Adrenal gland (tissue), 9 donors: ENCODE measurements at regions not wholly inside any gene's neighbourhood (a gene's known extent, or its start where the extent isn't known, plus 50 kb on each side); places are given as distances from the start of the nearest gene placed in this dataset.

Experiments
- DNase-seq, 7 donors: peaks; one replicate each; pipeline ENCODE4 v3.0.0-alpha.2; 2019 to 2020
- H3K27ac ChIP-seq, 5 donors: fragments of 200-600 bp; sonication (generic) in 4 of 5; 1 replicate in 3 of 5; 2 replicates in 2 of 5; pipeline versions ENCODE4 v1.5.1 to v1.8.0; 2016 to 2020; ENCODE audit warnings: mild to moderate bottlenecking in 1 of 5
- H3K27me3 ChIP-seq: fragments of 200-600 bp; 2 replicates; pipeline ENCODE4 v1.8.0; 2021
- H3K36me3 ChIP-seq, 2 donors: fragments of 200-600 bp; replicated peaks in 1 of 2; 1 replicate in 1 of 2; 2 replicates in 1 of 2; pipeline versions ENCODE4 v1.5.1 to v1.8.0; 2018 to 2022
- H3K4me1 ChIP-seq, 2 donors: fragments of 200-600 bp; replicated peaks in 1 of 2; 1 replicate in 1 of 2; 2 replicates in 1 of 2; pipeline versions ENCODE4 v1.5.1 to v1.8.0; 2018 to 2021
- H3K4me3 ChIP-seq, 4 donors: fragments of 200-600 bp; sonication (generic) in 3 of 4; one replicate each; pipeline ENCODE4 v1.5.1; 2016 to 2018
- H3K9me3 ChIP-seq, 3 donors: fragments of 200-600 bp; sonication (generic) in 1 of 3; replicated peaks in 1 of 3; 1 replicate in 2 of 3; 2 replicates in 1 of 3; pipeline versions ENCODE4 v1.5.1 to v1.8.0; 2016 to 2021
- POLR2A ChIP-seq, 2 donors: fragments of 450-650 bp; IDR thresholded peaks; one replicate each; pipeline ENCODE4 v1.6.1; 2017; ENCODE audit warnings: antibody characterized with exemption in 2 of 2, mild to moderate bottlenecking in 2 of 2, moderate library complexity in 1 of 2
- WGBS, 4 donors: extraction: QIAGEN DNeasy Blood & Tissue Kit in 2 of 4; methylation state at CpG; one replicate each; pipeline versions ENCODE4 v1.1.5 to v1.1.7; 2013 to 2017; 5-methylcytosine and 5-hydroxymethylcytosine counted together
- intact Hi-C, 2 donors: fragments of 100-400 bp; cut with DNase I; formaldehyde crosslinking; loops; one replicate each; pipeline versions ENCODE4 v1.14.1 to v1.15.0; 2022 to 2023
- TF ChIP-seq, protein P1 (sequence below), 6 experiments: fragments of 450-650 bp in 4 of 6; fragments of 200-600 bp in 2 of 6; sonication (generic) in 1 of 6; IDR thresholded peaks; 1 replicate in 5 of 6; 2 replicates in 1 of 6; pipeline versions ENCODE4 v1.5.1 to v1.8.0; 2016 to 2021; ENCODE audit warnings: antibody characterized with exemption in 6 of 6, mild to moderate bottlenecking in 2 of 6, moderate library complexity in 1 of 6
- donor health status: healthy with polysubstance abuse.
- donor health status: Bipolar disorder and iron deficiency.
- donor health status: DM: yes; HTN: yes; CAD: no.
- donor health status: DM: no; HTN: no; CAD: no.
- donor health status: DM: no; HTN: no; CAD: no.

DNA sequence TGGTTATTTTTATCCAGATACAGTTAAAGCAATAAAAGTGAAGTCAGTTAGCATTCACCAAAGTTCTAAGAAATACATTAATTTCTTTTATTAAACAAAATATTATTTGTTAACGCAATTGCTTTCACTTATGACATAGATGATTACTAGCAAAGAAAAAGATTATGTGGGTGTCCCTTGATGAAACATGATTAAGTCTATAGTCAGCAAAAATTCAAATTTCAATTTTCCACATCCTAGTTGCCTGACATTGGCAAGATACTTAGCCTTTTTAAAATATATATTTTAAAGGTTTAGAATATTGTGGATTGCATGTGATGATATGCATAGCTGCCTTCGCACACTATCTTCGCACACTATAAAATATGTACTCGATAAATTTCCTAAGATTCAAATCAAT, 1780.5 kb upstream of the MIR17HG start:
- H3K4me1 ChIP-seq: no peaks in the 10 kb centered on the region
- WGBS, 4 donors: 70 to 94% (median 94%) methylated on average over 4 of the region's 4 CpGs
- H3K4me3 ChIP-seq: no peak overlapping the region
- no peaks in the 10 kb centered on the region for H3K36me3 ChIP-seq
- no peaks in the 10 kb centered on the region for H3K9me3 ChIP-seq
- DNase-seq: no peak
- H3K27me3 ChIP-seq: no peaks in the 10 kb centered on the region
- H3K27ac ChIP-seq: no peak overlapping the region
- TF ChIP-seq, protein P1, sequence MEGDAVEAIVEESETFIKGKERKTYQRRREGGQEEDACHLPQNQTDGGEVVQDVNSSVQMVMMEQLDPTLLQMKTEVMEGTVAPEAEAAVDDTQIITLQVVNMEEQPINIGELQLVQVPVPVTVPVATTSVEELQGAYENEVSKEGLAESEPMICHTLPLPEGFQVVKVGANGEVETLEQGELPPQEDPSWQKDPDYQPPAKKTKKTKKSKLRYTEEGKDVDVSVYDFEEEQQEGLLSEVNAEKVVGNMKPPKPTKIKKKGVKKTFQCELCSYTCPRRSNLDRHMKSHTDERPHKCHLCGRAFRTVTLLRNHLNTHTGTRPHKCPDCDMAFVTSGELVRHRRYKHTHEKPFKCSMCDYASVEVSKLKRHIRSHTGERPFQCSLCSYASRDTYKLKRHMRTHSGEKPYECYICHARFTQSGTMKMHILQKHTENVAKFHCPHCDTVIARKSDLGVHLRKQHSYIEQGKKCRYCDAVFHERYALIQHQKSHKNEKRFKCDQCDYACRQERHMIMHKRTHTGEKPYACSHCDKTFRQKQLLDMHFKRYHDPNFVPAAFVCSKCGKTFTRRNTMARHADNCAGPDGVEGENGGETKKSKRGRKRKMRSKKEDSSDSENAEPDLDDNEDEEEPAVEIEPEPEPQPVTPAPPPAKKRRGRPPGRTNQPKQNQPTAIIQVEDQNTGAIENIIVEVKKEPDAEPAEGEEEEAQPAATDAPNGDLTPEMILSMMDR (IDR thresholded peaks at IDR 0.05): no peak
- no peak for TF ChIP-seq POLR2A (IDR thresholded peaks at IDR 0.05)
- intact Hi-C loops: no loop called here

DNA sequence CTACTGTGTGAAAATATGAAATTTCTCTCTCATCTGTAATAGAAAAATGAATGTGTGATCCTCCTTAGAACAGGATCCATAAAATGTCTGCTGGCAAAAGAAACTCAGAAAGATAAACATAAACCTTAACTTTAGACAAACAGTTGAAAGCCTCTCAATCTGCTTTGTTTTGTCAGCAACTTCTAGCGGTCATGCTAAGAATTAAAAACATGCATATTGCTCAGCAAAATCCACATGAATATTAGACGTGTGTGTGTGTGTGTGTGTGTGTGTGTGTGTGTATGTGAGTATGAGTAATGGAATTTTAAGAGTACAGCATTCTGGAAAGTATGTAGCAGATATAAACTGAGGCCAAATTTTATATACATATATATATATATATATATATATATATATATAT, 1779.2 kb upstream of the MIR17HG start:
- Histone ChIP-seq H3K9me3 (no peaks in the 10 kb centered on the region), H3K27ac (no peak overlapping the region), H3K36me3 (no peaks in the 10 kb centered on the region), H3K27me3 (no peaks in the 10 kb centered on the region), H3K4me3 (no peak overlapping the region), H3K4me1 (no peaks in the 10 kb centered on the region)
- TF ChIP-seq POLR2A (IDR thresholded peaks at IDR 0.05): no peak
- TF ChIP-seq, protein P1 (IDR thresholded peaks at IDR 0.05): no peak
- WGBS, 4 donors: 66 to 76% (median 70%) methylated on average over 2 of the region's 2 CpGs
- no peak for DNase-seq
- intact Hi-C loops: no loop called here

DNA sequence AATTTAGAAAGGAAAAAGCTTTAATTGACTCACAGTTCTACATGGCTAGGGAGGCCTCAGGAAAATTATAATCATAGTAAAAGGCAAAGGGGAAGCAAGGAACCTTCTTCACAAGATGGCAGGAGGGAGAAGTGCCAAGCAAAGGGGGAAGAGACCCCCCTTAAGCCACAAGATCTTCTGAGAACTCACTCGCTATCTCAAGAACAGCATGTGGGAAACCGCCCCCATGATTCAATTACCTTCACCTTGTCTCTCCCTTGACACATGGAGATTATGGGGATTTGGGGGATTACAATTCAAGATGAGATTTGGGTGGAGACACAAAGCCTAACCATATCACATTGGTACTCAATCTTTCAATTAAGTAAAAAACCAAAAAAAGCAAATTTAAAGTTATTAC, 1778.7 kb upstream of the MIR17HG start:
- no peak overlapping the region for H3K4me3 ChIP-seq
- no peak for DNase-seq
- H3K9me3 ChIP-seq: no peaks in the 10 kb centered on the region
- 47 to 92% (median 91%) methylated on average over 2 of the region's 2 CpGs for WGBS, 4 donors
- TF ChIP-seq, protein P1 (IDR thresholded peaks at IDR 0.05): no peak
- no peak for TF ChIP-seq POLR2A (IDR thresholded peaks at IDR 0.05)
- H3K27me3 ChIP-seq: no peaks in the 10 kb centered on the region
- intact Hi-C loops: no loop called here
- no peak overlapping the region for H3K27ac ChIP-seq
- H3K36me3 ChIP-seq: no peaks in the 10 kb centered on the region
- H3K4me1 ChIP-seq: no peaks in the 10 kb centered on the region

DNA sequence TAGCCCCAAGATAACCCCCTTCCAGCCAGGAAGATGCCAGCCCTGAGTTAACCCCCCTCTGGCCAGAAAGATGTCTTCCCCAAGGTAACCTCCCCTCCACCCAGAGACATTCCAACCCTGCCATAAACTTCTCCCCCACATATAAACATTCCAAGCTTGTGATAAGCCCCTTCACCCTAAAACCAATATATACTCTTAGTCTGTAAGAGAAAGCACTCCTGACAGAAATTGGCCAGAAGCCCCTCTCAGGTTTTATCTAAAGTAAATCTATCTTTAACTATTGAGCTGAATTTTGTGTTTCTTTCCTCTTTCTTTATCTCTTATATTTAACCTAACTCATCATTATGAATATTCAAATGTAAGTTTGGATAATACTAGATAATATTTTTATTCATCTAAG, 1775.8 kb upstream of the MIR17HG start:
- no peaks in the 10 kb centered on the region for H3K4me1 ChIP-seq
- TF ChIP-seq POLR2A (IDR thresholded peaks at IDR 0.05): no peak
- TF ChIP-seq, protein P1 (IDR thresholded peaks at IDR 0.05): no peak
- no peaks in the 10 kb centered on the region for H3K27me3 ChIP-seq
- H3K36me3 ChIP-seq: no peaks in the 10 kb centered on the region
- intact Hi-C loops: no loop called here
- H3K27ac ChIP-seq: no peak overlapping the region
- no peak overlapping the region for H3K4me3 ChIP-seq
- no peak for DNase-seq
- H3K9me3 ChIP-seq: no peaks in the 10 kb centered on the region
